ENCODE measurements at regions not wholly inside any gene's neighbourhood (a gene's known extent, or its start where the extent isn't known, plus 50 kb on each side); places are given as distances from the start of the nearest gene placed in this dataset.

- TF ChIP-seq PPARA (CRISPR knock-in tag; IDR thresholded peaks at IDR 0.05; ENCODE audit: borderline replicate concordance): no peak
- TF ChIP-seq TOX (CRISPR knock-in tag; IDR thresholded peaks at IDR 0.05; ENCODE audit: borderline replicate concordance): no peak
- TF ChIP-seq OSR1 (CRISPR knock-in tag; IDR thresholded peaks at IDR 0.05): no peak
- no peak for TF ChIP-seq ESRRG (CRISPR knock-in tag; IDR thresholded peaks at IDR 0.05)
- no peak for TF ChIP-seq ARNTL (CRISPR knock-in tag; IDR thresholded peaks at IDR 0.05; ENCODE audit: borderline replicate concordance, low read depth)
- no peak for TF ChIP-seq RARB (CRISPR knock-in tag; IDR thresholded peaks at IDR 0.05)
- TF ChIP-seq ZFP30 (CRISPR knock-in tag; IDR thresholded peaks at IDR 0.05): no peak
Measured at GRCh38 chr7:24425664-24426063, 141.7 kb downstream of the NPY start.
